ENCODE measurements at regions not wholly inside any gene's neighbourhood (a gene's known extent, or its start where the extent isn't known, plus 50 kb on each side); places are given as distances from the start of the nearest gene placed in this dataset.
A peak's percentile ranks its signal among the peaks of the same experiment; 100 is the strongest.
"Not testable (repeated sequence)": the region's sequence is repeated elsewhere in the genome, so short reads cannot be mapped to it uniquely, and the experiment has no call there.

DNA sequence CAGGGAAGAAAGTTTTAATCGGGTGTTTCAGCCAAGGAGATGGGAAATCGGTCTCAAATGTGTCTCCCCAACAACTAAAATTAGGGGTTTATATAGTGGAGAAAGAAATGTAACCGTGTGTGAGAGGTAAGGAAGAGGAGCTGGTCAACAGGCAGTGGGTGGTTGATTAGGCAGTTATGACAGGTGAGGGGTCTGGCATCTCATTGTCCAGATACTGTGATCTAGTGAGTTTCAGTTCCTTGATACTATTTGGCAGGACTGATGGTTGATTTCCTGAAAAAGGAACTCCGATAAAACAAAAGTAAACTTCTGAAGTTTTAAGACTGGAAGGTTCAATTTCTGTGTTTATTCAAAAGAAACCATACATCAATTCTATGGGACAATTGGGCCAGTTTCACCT lies 197.9 kb downstream of the LPIN1 start:
- Mint-ChIP-seq H3K36me3 (ENCODE audit: low read depth) (no peaks in the 10 kb centered on the region), H3K27ac (no peak overlapping the region), H3K4me3 (no peak overlapping the region), H3K9me3 (peaks cover 2% of the 10 kb centered on the region), H3K27me3 (no peaks in the 10 kb centered on the region), H3K4me1 (ENCODE audit: low read depth) (peaks cover 14% of the 10 kb centered on the region)
- ChIA-PET POLR2A (no interaction called here), CTCF (no interaction called here)
- TF ChIP-seq, protein P1, sequence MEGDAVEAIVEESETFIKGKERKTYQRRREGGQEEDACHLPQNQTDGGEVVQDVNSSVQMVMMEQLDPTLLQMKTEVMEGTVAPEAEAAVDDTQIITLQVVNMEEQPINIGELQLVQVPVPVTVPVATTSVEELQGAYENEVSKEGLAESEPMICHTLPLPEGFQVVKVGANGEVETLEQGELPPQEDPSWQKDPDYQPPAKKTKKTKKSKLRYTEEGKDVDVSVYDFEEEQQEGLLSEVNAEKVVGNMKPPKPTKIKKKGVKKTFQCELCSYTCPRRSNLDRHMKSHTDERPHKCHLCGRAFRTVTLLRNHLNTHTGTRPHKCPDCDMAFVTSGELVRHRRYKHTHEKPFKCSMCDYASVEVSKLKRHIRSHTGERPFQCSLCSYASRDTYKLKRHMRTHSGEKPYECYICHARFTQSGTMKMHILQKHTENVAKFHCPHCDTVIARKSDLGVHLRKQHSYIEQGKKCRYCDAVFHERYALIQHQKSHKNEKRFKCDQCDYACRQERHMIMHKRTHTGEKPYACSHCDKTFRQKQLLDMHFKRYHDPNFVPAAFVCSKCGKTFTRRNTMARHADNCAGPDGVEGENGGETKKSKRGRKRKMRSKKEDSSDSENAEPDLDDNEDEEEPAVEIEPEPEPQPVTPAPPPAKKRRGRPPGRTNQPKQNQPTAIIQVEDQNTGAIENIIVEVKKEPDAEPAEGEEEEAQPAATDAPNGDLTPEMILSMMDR (IDR thresholded peaks at IDR 0.05) = no peak
- ATAC-seq = no peak
- no peak for DNase-seq
- intact Hi-C loops (cut with micrococcal nuclease) = no loop called here

DNA sequence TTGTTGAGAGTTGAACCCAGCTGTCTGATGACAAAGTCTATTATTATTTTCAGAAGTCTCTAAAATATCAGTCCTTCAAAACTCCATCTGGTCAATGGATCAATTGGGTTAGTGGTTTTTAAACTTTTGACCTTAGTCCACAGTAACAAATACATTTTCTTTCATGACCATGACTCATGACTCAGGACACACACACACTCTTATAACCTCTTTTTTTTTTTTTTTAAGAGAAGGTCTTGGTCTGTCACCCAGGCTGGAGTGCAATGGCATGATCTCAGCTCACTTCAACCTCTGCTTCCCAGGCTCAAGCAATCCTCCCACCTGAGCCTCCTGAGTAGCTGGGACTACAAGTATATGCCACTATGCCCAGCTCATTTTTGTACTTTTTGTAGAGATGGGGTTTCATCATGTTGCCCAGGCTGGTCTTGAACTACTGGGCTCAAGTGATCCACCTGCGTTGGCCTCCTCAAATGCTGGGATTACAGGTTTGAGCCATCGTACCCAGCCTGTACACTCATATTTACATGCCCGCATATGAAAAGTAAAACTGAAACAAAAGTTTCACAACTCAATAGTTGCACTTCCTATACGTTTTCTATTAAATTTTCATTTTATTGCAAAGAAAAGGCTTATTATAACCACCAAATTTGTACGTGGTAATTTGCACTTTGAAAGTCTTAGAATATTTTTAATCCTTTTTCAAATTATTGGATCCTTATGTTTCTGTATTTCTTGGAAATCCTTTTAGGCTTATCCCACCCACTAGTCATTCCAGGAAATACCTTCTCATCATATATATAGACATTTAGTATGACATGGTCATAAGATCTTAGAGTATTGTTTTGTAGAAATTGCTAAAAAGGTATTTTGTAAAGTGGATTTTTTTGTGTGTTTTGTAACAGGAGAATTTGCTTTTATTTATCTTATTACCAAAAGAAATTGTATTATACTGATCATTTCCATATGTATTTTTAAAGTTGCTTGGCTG lies 199.0 kb downstream of the LPIN1 start:
- Mint-ChIP-seq H3K27me3 (no peaks in the 10 kb centered on the region), H3K4me1 (ENCODE audit: low read depth) (peaks cover 14% of the 10 kb centered on the region), H3K4me3 (peak overlapping the region; percentile 51), H3K9me3 (peaks cover 2% of the 10 kb centered on the region), H3K27ac (peak overlapping the region; percentile 72), H3K36me3 (ENCODE audit: low read depth) (no peaks in the 10 kb centered on the region)
- DNase-seq (peak; percentile 26), ATAC-seq (peak; percentile 89)
- TF ChIP-seq, protein P1 (IDR thresholded peaks at IDR 0.05) = no peak
- intact Hi-C loops (cut with micrococcal nuclease) = no loop called here
- POLR2A ChIA-PET = no interaction called here
- CTCF ChIA-PET = no interaction called here

DNA sequence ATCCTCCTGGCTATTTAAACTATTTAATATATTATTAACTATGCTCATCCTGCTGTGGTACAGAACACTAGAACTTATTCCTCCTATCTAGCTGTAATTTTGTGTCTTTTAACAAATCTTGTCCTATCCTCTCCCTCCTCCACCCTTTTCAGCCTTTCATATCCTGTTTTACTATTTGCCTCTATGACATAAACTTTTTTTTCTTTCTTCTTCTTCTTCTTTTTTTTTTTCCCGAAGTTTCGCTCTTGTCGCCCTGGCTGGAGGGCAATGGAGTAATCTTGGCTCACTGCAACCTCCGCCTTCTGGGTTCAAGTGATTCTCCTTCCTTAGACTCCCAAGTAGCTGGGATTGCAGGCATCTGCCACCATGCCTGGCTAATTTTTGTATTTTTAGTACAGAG lies 201.5 kb downstream of the LPIN1 start:
- H3K4me1 Mint-ChIP-seq (ENCODE audit: low read depth) = peaks cover 14% of the 10 kb centered on the region
- intact Hi-C loops (cut with micrococcal nuclease) = no loop called here
- H3K4me3 Mint-ChIP-seq = no peak overlapping the region
- POLR2A ChIA-PET = no interaction called here
- no peak for ATAC-seq
- CTCF ChIA-PET = interaction anchor here (0.9 kb wide), 1 partner anchor 84 kb away, joined by 3 read pairs; no protein-coding TSS in a partner anchor
- DNase-seq = no peak
- H3K27me3 Mint-ChIP-seq = no peaks in the 10 kb centered on the region
- H3K27ac Mint-ChIP-seq = no peak overlapping the region
- H3K36me3 Mint-ChIP-seq (ENCODE audit: low read depth) = no peaks in the 10 kb centered on the region
- TF ChIP-seq, protein P1 (IDR thresholded peaks at IDR 0.05) = no peak
- peaks cover 2% of the 10 kb centered on the region for H3K9me3 Mint-ChIP-seq

DNA sequence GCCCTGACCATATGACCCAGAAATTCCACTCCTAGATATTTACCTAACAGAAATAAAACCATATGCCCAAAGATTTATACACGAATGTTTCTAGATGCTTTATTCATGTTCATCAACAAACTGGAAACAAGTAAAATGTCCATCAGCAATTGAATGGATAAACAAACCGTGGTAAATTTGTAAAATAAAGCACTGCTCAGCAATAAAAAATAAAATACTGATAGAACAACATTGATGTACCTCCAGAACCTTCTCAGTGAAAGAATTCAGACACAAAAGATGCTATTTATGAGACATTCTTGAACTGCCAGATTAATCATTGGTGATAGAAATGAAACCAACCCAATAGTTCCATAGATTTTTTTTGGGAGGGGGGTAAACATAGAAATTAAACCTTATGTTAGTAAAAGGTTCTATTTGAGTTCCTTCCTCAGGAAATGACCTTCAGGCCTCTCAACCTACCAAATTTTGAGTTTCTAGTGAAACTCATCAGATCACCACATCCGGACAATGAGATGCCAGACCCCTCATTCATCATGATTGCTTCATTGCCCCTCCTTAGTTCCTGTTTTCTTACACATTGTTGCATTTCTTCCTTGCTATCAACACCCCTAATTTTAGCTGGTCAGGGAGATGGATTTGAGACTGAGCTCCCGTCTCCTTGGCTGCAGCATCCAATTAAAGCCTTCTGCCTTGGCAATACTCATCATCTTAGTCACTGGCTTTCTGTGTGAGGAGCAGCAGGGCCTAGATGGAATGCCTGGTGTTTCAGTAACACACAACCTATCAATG lies 203.5 kb downstream of the LPIN1 start:
- ChIA-PET POLR2A (no interaction called here), CTCF (no interaction called here)
- Mint-ChIP-seq H3K4me3 (no peak overlapping the region), H3K27ac (no peak overlapping the region), H3K27me3 (peaks cover 10% of the 10 kb centered on the region), H3K36me3 (ENCODE audit: low read depth) (no peaks in the 10 kb centered on the region), H3K4me1 (ENCODE audit: low read depth) (peaks cover 12% of the 10 kb centered on the region), H3K9me3 (peaks cover 2% of the 10 kb centered on the region)
- intact Hi-C loops (cut with micrococcal nuclease) = no loop called here
- TF ChIP-seq, protein P1 (IDR thresholded peaks at IDR 0.05) = no peak
- ATAC-seq = no peak
- DNase-seq = no peak

DNA sequence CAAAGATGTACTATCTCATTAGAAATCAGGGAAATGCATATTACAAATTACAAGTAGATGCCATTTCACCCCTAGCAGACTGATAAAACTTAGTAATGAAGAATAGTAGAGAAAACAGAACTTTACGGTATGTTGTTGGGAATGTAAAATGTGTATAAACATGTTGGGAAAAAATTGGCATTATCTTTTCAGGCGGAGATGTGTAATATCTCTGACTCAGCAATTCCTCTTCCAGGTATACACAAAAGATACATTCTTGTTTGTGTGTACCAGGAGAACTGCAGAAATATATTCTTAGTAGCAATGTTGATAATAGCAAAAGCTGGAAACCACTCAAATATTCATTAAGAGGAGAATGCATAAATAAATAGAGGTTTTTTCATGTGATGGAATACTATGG lies 204.5 kb downstream of the LPIN1 start:
- Mint-ChIP-seq H3K27me3 (peaks cover 15% of the 10 kb centered on the region), H3K9me3 (peaks cover 2% of the 10 kb centered on the region), H3K27ac (no peak overlapping the region), H3K4me3 (no peak overlapping the region), H3K4me1 (ENCODE audit: low read depth) (peaks cover 4% of the 10 kb centered on the region), H3K36me3 (ENCODE audit: low read depth) (no peaks in the 10 kb centered on the region)
- POLR2A ChIA-PET = no interaction called here
- intact Hi-C loops (cut with micrococcal nuclease) = no loop called here
- ATAC-seq = no peak
- CTCF ChIA-PET = no interaction called here
- TF ChIP-seq, protein P1 (IDR thresholded peaks at IDR 0.05) = no peak
- no peak for DNase-seq

DNA sequence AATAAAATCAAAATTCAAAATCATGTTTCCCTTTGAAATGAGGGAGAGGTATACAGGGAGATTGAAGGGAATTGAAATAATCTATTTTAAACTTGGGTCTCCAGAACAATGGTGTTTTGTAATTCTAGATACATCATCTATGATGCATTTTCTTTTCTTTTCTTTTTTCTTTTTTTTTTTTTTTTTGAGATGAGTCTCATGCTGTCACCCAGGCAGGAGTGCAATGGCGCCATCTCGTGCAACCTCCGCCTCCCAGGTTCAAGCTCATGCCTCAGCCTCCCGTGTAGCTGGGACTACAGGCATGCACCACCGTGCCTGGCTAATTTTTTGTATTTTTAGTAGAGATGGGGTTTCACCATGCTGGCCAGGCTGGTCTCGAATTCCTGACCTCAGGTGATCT lies 205.1 kb downstream of the LPIN1 start:
- H3K27ac Mint-ChIP-seq; H3K9me3 Mint-ChIP-seq; H3K36me3 Mint-ChIP-seq (ENCODE audit: low read depth); CTCF ChIA-PET; intact Hi-C loops (cut with micrococcal nuclease); H3K4me3 Mint-ChIP-seq; ATAC-seq; H3K4me1 Mint-ChIP-seq (ENCODE audit: low read depth): not testable (repeated sequence)
- H3K27me3 Mint-ChIP-seq = peaks cover 15% of the 10 kb centered on the region
- POLR2A ChIA-PET = interaction anchor here (0.6 kb wide), 1 partner anchor 15 kb away, joined by 6 read pairs; no protein-coding TSS in a partner anchor
- peak; percentile 18 for DNase-seq

All from activated CD8-positive, alpha-beta T cell treated with anti-CD3 and anti-CD28 coated beads for 36 hours (primary cell).